ENCODE measurements at regions not wholly inside any gene's neighbourhood (a gene's known extent, or its start where the extent isn't known, plus 50 kb on each side); places are given as distances from the start of the nearest gene placed in this dataset.

- no peak for DNase-seq
Observed at GRCh38 chr10:88023676-88024075, 160.3 kb downstream of the PTEN start.

DNA sequence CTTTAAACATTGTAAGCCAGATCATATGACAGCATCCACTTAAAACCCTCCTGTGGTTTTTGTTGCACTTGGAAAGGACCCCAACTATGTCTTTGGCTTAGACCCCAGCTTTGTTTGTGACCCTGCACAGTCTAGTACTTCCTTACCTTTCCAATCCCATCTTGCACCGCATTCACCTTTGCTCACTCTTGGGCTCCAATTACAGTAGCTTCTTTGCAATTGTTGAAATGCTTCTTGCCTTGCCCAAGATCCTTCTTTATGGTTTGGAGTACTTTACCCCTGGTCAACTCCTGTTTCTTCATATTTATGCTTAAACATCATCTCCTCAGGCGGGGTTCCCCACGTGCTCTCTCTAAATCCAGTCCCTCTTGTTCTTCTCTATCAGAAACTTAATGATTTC is 162.6 kb downstream of the PTEN start:
- no peak for DNase-seq

- no peak for DNase-seq
Observed at GRCh38 chr10:88027570-88027969, 164.1 kb downstream of the PTEN start.

GRCh38 chr10:88028072-88028471 is 164.6 kb downstream of the PTEN start:
- DNase-seq = no peak

DNA sequence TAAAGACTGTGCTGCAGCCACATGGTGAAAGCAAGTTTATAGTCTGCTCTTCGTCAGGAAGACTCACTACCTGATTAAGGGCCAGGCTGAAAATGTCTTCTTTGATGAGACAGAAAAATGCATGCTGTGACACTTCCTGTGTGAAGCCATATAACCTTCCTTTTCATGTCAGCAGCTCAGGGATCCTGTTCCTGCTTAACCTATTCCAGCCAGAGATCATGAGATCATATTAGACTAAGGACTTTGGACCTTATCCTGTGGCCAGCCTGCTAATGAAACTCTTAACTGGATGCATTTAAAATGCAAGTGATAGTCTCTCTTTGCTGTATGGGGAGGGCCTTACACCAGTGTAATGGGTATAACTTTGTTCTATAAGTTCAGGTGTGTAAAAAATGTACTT is 165.2 kb downstream of the PTEN start:
- no peak for DNase-seq

DNA sequence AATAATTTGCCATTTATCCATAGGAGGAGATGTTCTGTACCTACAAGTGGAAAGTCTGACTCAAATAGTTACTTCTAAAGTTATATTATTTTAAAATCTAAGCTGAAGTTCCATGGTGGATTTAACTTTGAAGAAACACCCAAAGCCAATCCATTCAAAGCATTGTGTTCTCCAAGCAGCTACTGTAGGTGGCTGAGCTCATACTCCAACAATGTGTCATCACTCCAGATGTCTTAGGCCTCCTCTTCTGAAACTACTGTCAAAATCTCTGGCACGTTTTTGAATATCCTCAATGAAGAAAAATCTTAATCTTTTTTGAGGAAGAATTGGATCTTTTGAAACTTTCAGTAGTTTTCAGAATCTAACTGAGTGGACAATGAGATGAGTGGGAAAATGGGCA is 169.1 kb downstream of the PTEN start:
- DNase-seq = no peak

- no peak for DNase-seq
Observed at GRCh38 chr10:88033385-88033784, 170.0 kb downstream of the PTEN start.

GRCh38 chr10:88033793-88034192 is 170.4 kb downstream of the PTEN start:
- DNase-seq = no peak

DNA sequence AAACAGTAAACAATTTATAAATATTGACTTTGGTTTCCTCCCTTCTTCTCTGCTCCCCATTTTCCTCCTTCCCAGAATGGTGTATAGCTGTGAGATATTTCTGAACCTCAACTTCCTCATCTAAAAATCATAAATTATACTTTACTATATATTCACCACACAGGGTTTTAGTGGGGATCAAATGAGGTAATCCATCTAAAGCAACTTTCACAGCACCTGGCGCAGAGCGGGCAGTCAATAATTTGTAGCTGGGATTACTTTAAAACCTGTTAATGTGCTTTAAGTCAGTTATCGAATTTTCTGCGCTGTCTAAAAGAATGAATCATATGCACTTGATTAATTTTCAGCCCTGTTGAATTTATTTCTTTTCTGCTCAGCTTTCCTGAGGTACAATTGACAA is 172.7 kb downstream of the PTEN start:
- no peak for DNase-seq

GRCh38 chr10:88037623-88038022 is 174.2 kb downstream of the PTEN start:
- no peak for DNase-seq

- DNase-seq = no peak
Observed at GRCh38 chr10:88038268-88038667, 174.8 kb downstream of the PTEN start.

DNA sequence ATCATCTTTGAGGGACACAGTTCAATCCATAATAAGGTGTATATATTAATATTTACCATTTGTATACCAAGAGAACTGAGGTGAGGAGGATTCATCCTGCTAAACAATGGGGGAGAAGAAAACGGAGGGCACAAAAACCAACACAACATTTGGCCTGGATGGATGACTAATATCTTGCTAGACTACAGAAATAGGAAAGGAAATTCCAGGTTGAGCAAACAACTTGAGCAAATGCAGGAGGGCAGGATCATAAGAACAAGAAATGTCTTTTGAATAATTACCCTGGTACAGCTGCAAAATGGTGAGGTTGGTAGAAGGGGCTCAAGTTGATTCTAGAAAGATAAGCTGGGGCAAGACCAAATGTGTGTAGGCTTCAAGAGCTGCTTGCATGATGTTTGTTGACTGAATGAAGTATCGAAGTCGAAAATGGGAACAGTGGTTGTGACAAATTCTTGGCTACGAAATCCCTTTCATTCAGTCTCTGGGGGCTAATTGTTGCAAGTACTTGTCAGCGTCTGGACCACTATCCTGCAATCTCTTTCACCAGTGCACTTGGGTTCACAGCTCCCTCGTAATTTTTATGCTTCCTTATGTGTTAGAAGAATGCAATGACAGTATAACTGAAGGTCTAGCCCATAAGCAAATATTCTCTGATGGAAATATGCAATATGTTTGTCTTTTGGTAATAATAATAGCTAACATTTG is 176.2 kb downstream of the PTEN start:
- no peak for DNase-seq

- DNase-seq = no peak
Observed at GRCh38 chr10:88041243-88042159, 178.1 kb downstream of the PTEN start.

DNA sequence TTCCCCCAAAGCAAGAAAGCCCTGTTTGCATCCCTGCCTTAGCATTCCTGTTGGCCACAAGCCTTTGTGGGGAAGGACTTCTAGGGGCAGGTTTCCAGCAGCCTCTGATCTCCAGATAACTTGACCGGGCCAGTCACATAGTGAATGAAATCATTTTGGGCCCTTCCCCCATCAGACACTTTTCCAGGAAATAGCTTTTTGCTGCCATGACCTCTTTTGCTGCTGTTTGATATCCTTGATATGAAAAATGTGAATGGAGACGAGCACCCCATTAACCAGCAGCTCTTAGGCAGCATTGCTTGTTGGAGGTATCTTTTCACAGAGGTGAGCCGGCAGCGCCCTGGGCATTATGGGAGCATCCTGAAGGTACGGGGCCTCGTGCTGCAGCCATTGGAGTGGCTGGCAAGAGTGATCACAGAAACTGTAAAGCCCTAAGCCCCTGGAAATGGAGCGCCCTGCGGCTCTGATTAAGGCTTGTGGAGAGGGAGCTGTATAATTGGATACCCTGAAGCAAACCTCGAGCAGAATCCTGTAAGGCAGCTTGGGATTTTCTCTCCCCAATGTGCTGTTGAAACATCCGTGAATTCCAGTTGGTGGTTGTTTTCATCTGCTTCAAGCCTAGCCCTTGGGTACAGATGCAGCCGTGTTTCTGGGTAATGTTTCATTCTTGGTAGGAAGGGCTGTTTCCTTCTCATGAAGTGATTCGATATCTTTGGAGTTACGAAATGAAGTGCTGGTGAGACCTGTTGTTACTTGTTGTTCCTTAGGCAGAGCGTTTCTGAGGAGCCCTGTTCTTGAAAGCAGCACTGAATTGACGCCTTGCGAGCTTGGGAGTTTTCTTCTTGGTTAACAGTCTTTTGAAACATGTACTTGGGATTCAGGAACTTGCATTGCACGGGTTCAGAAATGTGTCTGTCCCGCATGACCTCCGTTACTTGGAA is 179.0 kb downstream of the PTEN start:
- DNase-seq = no peak

DNA sequence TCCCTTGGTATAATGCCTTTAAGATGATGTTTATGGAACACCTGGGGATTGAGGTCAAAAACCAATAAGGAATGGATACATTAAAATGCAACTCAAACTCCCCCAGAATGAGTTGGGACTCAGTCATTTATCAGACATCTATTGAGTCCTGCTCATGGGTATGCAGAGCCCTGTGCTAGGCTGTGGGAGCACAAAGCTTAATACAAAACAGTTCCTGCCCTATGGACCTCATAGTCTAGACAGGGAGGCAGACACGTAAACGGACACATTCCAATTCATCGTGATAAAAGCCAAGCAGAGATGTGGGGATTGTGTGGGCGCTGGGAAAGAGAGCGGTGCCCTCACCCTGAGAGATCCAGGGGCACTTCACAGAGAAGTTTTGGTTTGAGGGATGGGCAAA is 181.7 kb downstream of the PTEN start:
- DNase-seq = no peak

- no peak for DNase-seq
Observed at GRCh38 chr10:88045656-88046415, 182.4 kb downstream of the PTEN start.

DNA sequence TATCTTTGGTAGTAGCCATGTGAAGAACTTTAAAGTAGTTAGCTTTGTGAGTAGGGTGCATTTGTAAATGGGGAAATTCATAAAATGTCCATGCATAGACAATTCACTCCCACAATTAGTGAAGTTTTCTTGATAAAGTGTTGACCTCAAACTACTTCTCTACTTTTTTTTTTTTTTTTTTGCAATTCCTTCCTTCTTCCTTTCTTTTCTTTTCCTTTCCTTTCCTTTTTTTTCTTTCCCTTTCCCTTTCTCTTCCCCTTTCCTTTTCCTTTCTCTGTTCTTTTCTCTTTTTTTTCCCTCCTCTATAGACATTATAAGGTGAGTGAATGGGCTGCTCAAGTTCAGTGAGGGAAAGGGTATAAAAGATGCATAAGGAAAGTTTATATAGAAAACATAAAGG is 184.2 kb downstream of the PTEN start:
- DNase-seq = no peak

GRCh38 chr10:88048312-88048711 is 184.9 kb downstream of the PTEN start:
- no peak for DNase-seq

DNA sequence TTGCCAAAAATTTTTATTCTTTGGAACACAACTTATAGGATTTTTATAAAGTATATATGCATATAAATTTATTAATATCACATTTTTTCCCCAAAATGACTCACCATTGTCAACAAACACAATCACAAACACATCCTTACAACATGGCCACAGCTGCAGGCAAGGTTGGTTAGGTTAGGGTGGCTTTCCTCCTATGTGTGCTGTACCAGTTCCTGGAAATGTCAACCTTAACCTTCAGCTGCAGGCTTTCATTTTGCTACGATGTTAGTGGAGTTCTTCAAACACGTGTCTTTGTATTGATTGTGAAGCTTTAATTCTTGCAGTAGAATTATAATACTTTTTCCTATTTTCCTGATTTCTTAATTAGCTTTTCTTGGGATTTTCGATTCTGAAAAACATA is 185.8 kb downstream of the PTEN start:
- no peak for DNase-seq

- DNase-seq = no peak
Observed at GRCh38 chr10:88057720-88058119, 194.3 kb downstream of the PTEN start.

DNA sequence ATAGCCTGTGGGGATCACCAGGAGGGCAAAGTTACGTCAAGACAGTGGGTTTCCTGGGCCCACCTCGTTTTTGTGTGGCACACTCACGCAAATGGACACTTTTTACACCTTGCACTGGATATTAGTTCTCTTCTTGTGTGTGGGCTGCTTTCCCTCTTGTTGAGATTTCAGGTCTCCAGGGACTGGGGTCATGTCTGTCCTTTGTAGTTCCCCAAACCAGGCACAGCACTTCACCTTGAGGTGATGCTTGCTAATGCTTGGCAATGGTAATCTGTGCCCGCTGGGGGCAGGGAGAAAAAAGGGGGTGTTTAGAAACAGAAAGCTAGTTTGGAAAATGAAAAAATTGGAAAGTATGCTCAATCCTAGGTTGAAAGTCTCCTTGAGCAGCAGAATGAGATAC is 195.3 kb downstream of the PTEN start:
- DNase-seq = no peak

DNA sequence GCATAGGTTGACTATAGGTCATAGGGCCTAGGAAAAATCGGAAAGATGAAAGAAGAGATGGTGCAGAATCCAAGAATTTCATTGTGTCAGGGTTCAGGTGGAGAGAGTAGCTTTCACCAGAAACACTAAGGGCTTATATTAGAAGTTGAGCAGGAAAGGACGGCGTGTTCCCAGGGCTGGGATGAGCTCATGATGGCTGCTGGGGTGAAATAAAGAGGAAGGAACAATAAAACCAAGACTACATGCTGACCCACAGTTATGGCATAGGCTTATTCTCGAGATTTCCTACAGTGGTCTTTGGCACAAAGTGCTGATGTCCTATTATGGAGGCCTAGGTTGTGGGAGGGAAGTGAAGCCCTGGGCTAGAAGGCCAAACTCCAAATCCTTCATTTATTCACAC is 195.8 kb downstream of the PTEN start:
- no peak for DNase-seq

Measured in activated naive CD4-positive, alpha-beta T cell treated with Interleukin-2 at 50 U/mL for 16 hours (primary cell).